ENCODE measurements at regions not wholly inside any gene's neighbourhood (a gene's known extent, or its start where the extent isn't known, plus 50 kb on each side); places are given as distances from the start of the nearest gene placed in this dataset.
A peak's percentile ranks its signal among the peaks of the same experiment; 100 is the strongest.

DNA sequence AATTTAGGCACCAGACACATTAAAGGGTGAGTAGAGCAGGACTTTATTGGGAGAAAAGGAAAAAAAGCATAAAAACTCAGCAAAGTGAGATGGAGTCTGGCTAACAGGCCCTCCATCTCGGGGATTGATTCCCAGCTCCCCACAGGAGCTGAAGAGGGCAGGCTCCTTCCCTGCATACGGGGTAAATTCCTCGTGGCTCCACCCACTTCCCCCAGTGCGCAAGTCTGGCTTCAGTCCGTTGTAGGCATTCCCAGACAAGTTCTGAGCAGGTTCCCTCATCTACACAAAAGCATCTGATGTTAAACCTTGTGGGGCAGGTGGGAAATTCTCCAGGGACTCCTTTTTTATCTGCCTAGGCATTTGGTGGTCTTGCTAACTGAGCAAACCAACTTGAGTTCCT lies 722.6 kb downstream of the ZNF385D start:
- TF ChIP-seq, protein P1, sequence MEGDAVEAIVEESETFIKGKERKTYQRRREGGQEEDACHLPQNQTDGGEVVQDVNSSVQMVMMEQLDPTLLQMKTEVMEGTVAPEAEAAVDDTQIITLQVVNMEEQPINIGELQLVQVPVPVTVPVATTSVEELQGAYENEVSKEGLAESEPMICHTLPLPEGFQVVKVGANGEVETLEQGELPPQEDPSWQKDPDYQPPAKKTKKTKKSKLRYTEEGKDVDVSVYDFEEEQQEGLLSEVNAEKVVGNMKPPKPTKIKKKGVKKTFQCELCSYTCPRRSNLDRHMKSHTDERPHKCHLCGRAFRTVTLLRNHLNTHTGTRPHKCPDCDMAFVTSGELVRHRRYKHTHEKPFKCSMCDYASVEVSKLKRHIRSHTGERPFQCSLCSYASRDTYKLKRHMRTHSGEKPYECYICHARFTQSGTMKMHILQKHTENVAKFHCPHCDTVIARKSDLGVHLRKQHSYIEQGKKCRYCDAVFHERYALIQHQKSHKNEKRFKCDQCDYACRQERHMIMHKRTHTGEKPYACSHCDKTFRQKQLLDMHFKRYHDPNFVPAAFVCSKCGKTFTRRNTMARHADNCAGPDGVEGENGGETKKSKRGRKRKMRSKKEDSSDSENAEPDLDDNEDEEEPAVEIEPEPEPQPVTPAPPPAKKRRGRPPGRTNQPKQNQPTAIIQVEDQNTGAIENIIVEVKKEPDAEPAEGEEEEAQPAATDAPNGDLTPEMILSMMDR (IDR thresholded peaks at IDR 0.05; ENCODE audit: low read depth, low read length, missing control alignments), result no peak

DNA sequence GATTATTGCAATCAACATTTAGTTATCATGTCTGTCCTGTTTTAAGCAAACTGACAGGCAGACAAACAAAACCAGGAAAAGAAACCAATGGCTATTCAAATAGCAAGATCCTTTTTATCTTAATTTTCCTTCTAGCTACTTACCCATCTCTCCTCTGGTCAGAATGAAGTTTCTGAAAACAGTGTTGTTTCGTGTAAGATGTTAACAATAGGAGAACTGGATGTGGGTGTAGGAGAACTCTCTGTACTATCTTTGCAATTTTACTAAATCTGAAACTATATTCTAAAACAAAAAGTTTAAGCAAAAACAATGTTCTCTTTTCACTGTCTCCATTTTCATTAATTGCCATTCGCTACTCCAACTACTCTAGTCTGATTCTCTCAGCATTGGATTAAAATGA lies 726.4 kb downstream of the ZNF385D start:
- no peak overlapping the region for H3K4me3 ChIP-seq (replicated peaks; ENCODE audit: low read depth, low read length)
- TF ChIP-seq, protein P1 (IDR thresholded peaks at IDR 0.05; ENCODE audit: low read depth, low read length, missing control alignments), result no peak
- no peak for DNase-seq (ENCODE audit: extremely low read depth, low read depth)

More for the DNA sequence above, 722.6 kb downstream of the ZNF385D start:
- H3K4me3 ChIP-seq (replicated peaks; ENCODE audit: low read depth, low read length), result no peak overlapping the region
- no peak for DNase-seq (ENCODE audit: extremely low read depth, low read depth)

DNA sequence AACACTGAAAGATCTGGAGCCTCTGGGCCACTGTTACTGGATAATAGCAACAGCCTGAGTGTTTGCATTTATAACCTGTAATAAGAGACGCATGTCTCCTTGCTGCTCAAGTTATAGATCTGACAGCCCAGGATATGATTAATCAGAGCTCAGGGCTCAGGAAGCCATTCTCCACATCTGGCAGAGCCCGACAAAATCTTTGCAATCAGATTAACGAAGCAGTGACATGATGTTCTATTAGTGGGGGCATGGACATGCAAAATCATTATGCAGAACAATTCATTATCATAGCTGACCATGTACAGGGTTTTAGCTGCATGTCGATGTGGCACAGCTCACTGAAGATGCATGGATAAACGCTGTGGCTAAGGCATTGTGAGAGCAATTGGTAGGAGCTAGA lies 730.3 kb downstream of the ZNF385D start:
- H3K4me3 ChIP-seq (replicated peaks; ENCODE audit: low read depth, low read length), result no peak overlapping the region
- no peak for DNase-seq (ENCODE audit: extremely low read depth, low read depth)
- TF ChIP-seq, protein P1 (IDR thresholded peaks at IDR 0.05; ENCODE audit: low read depth, low read length, missing control alignments), result no peak

DNA sequence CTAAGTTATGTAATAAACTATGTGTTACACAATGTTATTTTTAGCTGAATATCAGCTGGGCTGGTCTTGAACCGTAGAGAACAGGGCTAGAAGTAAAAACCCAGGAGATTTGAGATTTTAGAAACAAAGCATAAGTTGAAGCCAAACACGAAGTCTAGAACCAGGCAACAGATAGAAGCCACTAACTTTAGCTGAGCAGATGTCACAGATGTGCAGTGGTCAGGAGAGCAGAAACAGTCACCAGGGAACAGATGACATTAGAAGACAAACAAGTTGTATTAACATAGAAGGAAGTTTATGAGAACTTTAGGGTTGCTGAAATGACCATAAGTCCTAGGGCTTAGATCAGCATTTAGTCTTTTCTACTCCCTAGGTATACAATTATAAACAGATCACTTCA lies 731.0 kb downstream of the ZNF385D start:
- DNase-seq (ENCODE audit: extremely low read depth, low read depth), result no peak
- no peak overlapping the region for H3K4me3 ChIP-seq (replicated peaks; ENCODE audit: low read depth, low read length)
- TF ChIP-seq, protein P1 (IDR thresholded peaks at IDR 0.05; ENCODE audit: low read depth, low read length, missing control alignments), result no peak

DNA sequence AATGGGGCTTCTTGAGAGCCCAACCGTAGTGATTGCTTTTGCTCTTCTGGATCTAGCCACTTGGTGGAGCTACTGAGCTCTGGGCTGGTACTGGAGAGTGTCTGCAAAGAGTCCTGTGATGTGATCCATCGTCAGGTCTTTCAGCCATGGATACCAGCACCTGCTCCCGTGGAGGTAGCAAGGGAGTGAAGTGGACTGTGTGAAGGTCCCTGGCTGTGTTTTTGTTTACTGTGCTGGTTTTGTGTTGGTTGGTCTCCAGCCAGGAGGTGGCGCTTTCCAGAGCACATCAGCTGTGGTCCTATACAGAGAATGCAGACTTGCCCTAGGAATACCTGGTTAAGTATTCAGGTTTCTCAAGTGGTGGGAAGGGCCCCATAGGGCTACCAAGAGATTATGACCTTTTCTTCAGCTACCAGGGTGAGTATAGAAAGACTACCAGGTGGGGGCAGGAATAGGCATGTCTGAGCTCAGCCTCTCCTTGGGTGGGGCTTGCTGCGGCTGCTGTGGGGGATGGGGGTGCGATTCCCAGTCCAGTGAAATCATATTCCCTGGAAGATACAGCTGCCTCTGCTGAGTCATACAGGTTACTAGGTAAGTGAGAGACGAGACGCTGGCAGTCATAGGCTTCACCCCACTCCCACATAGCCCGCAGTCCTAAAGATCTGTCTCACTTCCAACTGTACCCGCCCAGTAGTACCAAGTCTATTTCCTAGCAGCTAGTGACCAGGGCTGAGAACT lies 733.7 kb downstream of the ZNF385D start:
- TF ChIP-seq, protein P1 (IDR thresholded peaks at IDR 0.05; ENCODE audit: low read depth, low read length, missing control alignments), result peak; percentile 43
- H3K4me3 ChIP-seq (replicated peaks; ENCODE audit: low read depth, low read length), result no peak overlapping the region
- no peak for DNase-seq (ENCODE audit: extremely low read depth, low read depth)

DNA sequence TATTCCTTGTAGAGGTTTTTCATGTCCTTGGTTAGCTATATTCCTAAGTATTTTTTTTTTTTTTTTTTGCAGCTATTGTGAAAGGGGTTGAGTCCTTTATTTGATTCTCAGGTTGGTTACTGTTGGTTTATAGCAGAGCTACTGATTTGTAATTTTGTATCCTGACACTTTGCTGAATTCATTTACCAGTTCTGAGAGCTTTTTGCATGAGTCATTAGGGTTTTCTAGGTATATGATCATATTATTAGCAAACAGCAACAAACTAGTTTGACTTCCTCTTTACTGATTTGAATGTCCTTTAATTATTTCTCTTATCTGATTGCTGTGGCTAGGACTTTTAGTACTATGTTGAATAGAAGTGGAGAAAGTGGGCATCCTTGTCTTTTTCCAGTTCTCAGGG lies 737.4 kb downstream of the ZNF385D start:
- no peak overlapping the region for H3K4me3 ChIP-seq (replicated peaks; ENCODE audit: low read depth, low read length)
- DNase-seq (ENCODE audit: extremely low read depth, low read depth), result no peak
- TF ChIP-seq, protein P1 (IDR thresholded peaks at IDR 0.05; ENCODE audit: low read depth, low read length, missing control alignments), result no peak

DNA sequence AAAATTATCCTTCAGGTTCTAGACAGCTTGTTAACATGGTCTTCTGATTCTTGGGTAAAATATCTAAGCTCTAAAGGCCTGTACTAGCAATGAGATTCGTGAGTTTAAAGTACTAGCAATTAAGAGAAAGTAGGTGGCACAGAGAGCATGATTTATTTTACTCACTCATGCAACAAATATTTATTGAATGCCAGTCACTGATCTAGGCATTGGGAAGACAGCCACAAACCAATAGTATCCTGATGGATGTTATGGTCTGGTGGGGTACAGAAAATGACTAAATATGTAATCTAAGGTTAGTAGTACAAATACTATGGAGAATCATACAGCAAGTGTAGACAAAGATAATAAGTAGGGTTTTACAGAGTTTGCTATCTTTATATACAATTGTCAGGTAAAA lies 751.3 kb downstream of the ZNF385D start:
- TF ChIP-seq, protein P1 (IDR thresholded peaks at IDR 0.05; ENCODE audit: low read depth, low read length, missing control alignments), result no peak
- no peak for DNase-seq (ENCODE audit: extremely low read depth, low read depth)
- H3K4me3 ChIP-seq (replicated peaks; ENCODE audit: low read depth, low read length), result no peak overlapping the region

Data from HFF-Myc (cell line).